DND-41 (cell line): ENCODE measurements at regions not wholly inside any gene's neighbourhood (a gene's known extent, or its start where the extent isn't known, plus 50 kb on each side); places are given as distances from the start of the nearest gene placed in this dataset.

ENCODE experiments used
- ATAC-seq: fragments of 200-7000 bp; cut with Tn5 transposase; 3 replicates; pipeline ENCODE4 v1.9.1; 2021; ENCODE audit warnings: low read depth; ENCODE audit not compliant: insufficient read depth
- DNase-seq: peaks from one replicate; pipeline ENCODE4 v3.0.0-alpha.2; 2020
- H2AFZ ChIP-seq: 2 replicates; pipeline ENCODE4 v1.6.0; 2012; ENCODE audit warnings: low read depth, low read length
- H3K27ac ChIP-seq: 2 replicates; pipeline ENCODE4 v1.5.1; 2012; ENCODE audit warnings: low read length, inconsistent platforms
- H3K27me3 ChIP-seq: fragments of 200-600 bp; sonication (generic); 2 replicates; pipeline ENCODE4 v1.6.0; 2012; ENCODE audit warnings: low read length, mild to moderate bottlenecking, inconsistent platforms; ENCODE audit not compliant: insufficient read depth, poor library complexity
- H3K36me3 ChIP-seq: 2 replicates; pipeline ENCODE4 v1.5.1; 2012; ENCODE audit warnings: low read length, inconsistent platforms; ENCODE audit not compliant: insufficient read depth
- H3K4me1 ChIP-seq: 2 replicates; pipeline ENCODE4 v1.5.1; 2012; ENCODE audit warnings: mild to moderate bottlenecking, low read length; ENCODE audit not compliant: insufficient read depth
- H3K4me2 ChIP-seq: 2 replicates; pipeline ENCODE4 v1.6.0; 2012; ENCODE audit warnings: mild to moderate bottlenecking, moderate library complexity, low read length, inconsistent platforms; ENCODE audit not compliant: insufficient read depth
- H3K4me3 ChIP-seq, 2 experiments: fragments of 200-600 bp in 1 of 2; shearing (Covaris generic) in 1 of 2; 2 replicates each; pipeline ENCODE4 v1.5.1; 2012 to 2016; ENCODE audit warnings: inconsistent platforms in 2 of 2, low read length in 2 of 2, mild to moderate bottlenecking in 2 of 2, low read depth in 1 of 2, moderate library complexity in 1 of 2
- H3K79me2 ChIP-seq: 2 replicates; pipeline ENCODE4 v1.6.0; 2012; ENCODE audit warnings: low read length, inconsistent platforms; ENCODE audit not compliant: insufficient read depth
- H3K9ac ChIP-seq: 2 replicates; pipeline ENCODE4 v1.6.0; 2012; ENCODE audit warnings: low read depth, mild to moderate bottlenecking, inconsistent platforms, low read length, moderate library complexity
- H3K9me3 ChIP-seq: 2 replicates; pipeline ENCODE4 v1.5.1; 2012; ENCODE audit warnings: low read length, moderate library complexity, mild to moderate bottlenecking, inconsistent platforms; ENCODE audit not compliant: insufficient read depth, severe bottlenecking
- H4K20me1 ChIP-seq: 2 replicates; pipeline ENCODE4 v1.6.0; 2012; ENCODE audit warnings: low read length; ENCODE audit not compliant: insufficient read depth
- CTCF ChIP-seq: IDR thresholded peaks from 2 replicates; pipeline ENCODE4 v1.5.1; 2012; ENCODE audit warnings: borderline replicate concordance, low read length, moderate library complexity, mild to moderate bottlenecking; ENCODE audit not compliant: poor library complexity, severe bottlenecking; ENCODE audit errors: extremely low read depth
- EZH2 ChIP-seq: IDR thresholded peaks from 3 replicates; pipeline ENCODE4 v1.6.1; 2012; ENCODE audit warnings: borderline replicate concordance, low read depth, mild to moderate bottlenecking, moderate library complexity, low read length, inconsistent platforms; ENCODE audit not compliant: severe bottlenecking

- H3K4me2 ChIP-seq: no peak overlapping the region
These were observed 110.6 kb upstream of the MEF2A start for GRCh38 chr15:99454941-99455788.

GRCh38 chr15:99455789-99456160, 110.0 kb upstream of the MEF2A start:
- Histone ChIP-seq H3K27ac (no peak overlapping the region), H4K20me1 (no peaks in the 10 kb centered on the region), H3K36me3 (no peaks in the 10 kb centered on the region), H3K9ac (no peak overlapping the region), H2AFZ (no peak overlapping the region), H3K4me2 (no peak overlapping the region), H3K4me3 (no peak overlapping the region), H3K27me3 (no peaks in the 10 kb centered on the region), H3K79me2 (no peaks in the 10 kb centered on the region), H3K4me1 (peaks cover 4% of the 10 kb centered on the region; the same call in 1 of the 2 replicates), H3K9me3 (peaks cover 2% of the 10 kb centered on the region)
- ATAC-seq (no peak), DNase-seq (no peak)
- TF ChIP-seq EZH2 (no peak), CTCF (no peak)

More at GRCh38 chr15:99454941-99455788, 110.6 kb upstream of the MEF2A start:
- Histone ChIP-seq H4K20me1 (no peaks in the 10 kb centered on the region), H3K79me2 (no peaks in the 10 kb centered on the region), H3K9ac (no peak overlapping the region), H2AFZ (no peak overlapping the region), H3K4me3 (no peak overlapping the region), H3K9me3 (no peaks in the 10 kb centered on the region), H3K27ac (no peak overlapping the region), H3K4me1 (peaks cover 10% of the 10 kb centered on the region), H3K36me3 (no peaks in the 10 kb centered on the region), H3K27me3 (no peaks in the 10 kb centered on the region)
- no peak for ATAC-seq
- no peak for DNase-seq
- no peak for TF ChIP-seq EZH2

- no peak for TF ChIP-seq EZH2
- no peak for TF ChIP-seq CTCF
- Histone ChIP-seq H3K4me3 (no peak overlapping the region), H3K79me2 (no peaks in the 10 kb centered on the region), H3K4me1 (no peaks in the 10 kb centered on the region), H2AFZ (no peak overlapping the region), H3K9ac (no peak overlapping the region), H3K27me3 (no peaks in the 10 kb centered on the region), H3K4me2 (no peak overlapping the region), H3K9me3 (peaks cover 19% of the 10 kb centered on the region), H4K20me1 (no peaks in the 10 kb centered on the region), H3K27ac (no peak overlapping the region), H3K36me3 (no peaks in the 10 kb centered on the region)
- DNase-seq (no peak), ATAC-seq (no peak)
These were observed 101.6 kb upstream of the MEF2A start for GRCh38 chr15:99464137-99464536.

- Histone ChIP-seq H3K27me3 (no peaks in the 10 kb centered on the region), H3K9me3 (peaks cover 17% of the 10 kb centered on the region), H2AFZ (no peak overlapping the region), H3K4me2 (no peak overlapping the region), H3K4me1 (no peaks in the 10 kb centered on the region), H3K27ac (no peak overlapping the region), H3K9ac (no peak overlapping the region), H4K20me1 (no peaks in the 10 kb centered on the region), H3K4me3 (no peak overlapping the region), H3K36me3 (no peaks in the 10 kb centered on the region), H3K79me2 (no peaks in the 10 kb centered on the region)
- TF ChIP-seq EZH2 (no peak), CTCF (no peak)
- DNase-seq (no peak), ATAC-seq (no peak)
These were observed 99.0 kb upstream of the MEF2A start for GRCh38 chr15:99466701-99467337.
